ENCODE measurements at regions not wholly inside any gene's neighbourhood (a gene's known extent, or its start where the extent isn't known, plus 50 kb on each side); places are given as distances from the start of the nearest gene placed in this dataset.

DNA sequence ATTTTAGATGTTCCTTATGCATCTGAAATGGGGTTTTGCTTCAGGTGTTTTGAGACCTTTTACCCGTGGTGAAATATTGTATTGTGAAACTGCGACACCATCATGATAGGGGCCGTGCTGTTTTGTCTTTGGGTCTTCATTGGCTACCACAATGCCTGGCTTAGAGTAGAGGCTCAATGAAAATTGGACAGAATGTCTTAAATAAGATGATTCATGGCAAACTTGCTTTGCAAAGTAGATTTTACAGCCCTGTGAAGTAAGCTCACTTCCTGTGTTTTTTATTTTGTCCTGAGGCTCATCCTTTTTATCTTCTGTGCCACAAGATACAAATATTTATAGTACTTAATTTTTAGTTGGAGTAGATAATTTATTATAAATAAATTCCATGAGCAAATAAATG lies 111.3 kb upstream of the FRMD6 start:
- TF ChIP-seq RAD21 (IDR thresholded peaks at IDR 0.05; ENCODE audit: low read depth) = no peak
- no peak for TF ChIP-seq CEBPB (IDR thresholded peaks at IDR 0.05)
- no peak for TF ChIP-seq TAF1 (IDR thresholded peaks at IDR 0.05; ENCODE audit: low read depth)
- no peak for TF ChIP-seq EGR1 (IDR thresholded peaks at IDR 0.05)
- TF ChIP-seq, protein P1, sequence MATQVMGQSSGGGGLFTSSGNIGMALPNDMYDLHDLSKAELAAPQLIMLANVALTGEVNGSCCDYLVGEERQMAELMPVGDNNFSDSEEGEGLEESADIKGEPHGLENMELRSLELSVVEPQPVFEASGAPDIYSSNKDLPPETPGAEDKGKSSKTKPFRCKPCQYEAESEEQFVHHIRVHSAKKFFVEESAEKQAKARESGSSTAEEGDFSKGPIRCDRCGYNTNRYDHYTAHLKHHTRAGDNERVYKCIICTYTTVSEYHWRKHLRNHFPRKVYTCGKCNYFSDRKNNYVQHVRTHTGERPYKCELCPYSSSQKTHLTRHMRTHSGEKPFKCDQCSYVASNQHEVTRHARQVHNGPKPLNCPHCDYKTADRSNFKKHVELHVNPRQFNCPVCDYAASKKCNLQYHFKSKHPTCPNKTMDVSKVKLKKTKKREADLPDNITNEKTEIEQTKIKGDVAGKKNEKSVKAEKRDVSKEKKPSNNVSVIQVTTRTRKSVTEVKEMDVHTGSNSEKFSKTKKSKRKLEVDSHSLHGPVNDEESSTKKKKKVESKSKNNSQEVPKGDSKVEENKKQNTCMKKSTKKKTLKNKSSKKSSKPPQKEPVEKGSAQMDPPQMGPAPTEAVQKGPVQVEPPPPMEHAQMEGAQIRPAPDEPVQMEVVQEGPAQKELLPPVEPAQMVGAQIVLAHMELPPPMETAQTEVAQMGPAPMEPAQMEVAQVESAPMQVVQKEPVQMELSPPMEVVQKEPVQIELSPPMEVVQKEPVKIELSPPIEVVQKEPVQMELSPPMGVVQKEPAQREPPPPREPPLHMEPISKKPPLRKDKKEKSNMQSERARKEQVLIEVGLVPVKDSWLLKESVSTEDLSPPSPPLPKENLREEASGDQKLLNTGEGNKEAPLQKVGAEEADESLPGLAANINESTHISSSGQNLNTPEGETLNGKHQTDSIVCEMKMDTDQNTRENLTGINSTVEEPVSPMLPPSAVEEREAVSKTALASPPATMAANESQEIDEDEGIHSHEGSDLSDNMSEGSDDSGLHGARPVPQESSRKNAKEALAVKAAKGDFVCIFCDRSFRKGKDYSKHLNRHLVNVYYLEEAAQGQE (IDR thresholded peaks at IDR 0.05; ENCODE audit: low read depth) = no peak
- TF ChIP-seq YY1 (IDR thresholded peaks at IDR 0.05; ENCODE audit: low read depth) = no peak
- no peak for TF ChIP-seq EP300 (IDR thresholded peaks at IDR 0.05; ENCODE audit: borderline replicate concordance)
- TF ChIP-seq CREB1 (IDR thresholded peaks at IDR 0.05; ENCODE audit: low read depth) = no peak
- no peak for TF ChIP-seq NFIC (IDR thresholded peaks at IDR 0.05)
- TF ChIP-seq TCF12 (IDR thresholded peaks at IDR 0.05; ENCODE audit: low read depth) = no peak
